ENCODE measurements at regions not wholly inside any gene's neighbourhood (a gene's known extent, or its start where the extent isn't known, plus 50 kb on each side); places are given as distances from the start of the nearest gene placed in this dataset.

GRCh38 chr18:29153091-29153490 is 976.2 kb upstream of the CDH2 start:
- no peak for ATAC-seq
- 63 to 79% methylated on average over 7 of the region's 7 CpGs for WGBS, 2 donors

GRCh38 chr18:29147944-29148343 is 971.0 kb upstream of the CDH2 start:
- intact Hi-C loops (cut with DNase I), result no loop called here
- WGBS, 2 donors, result 10 to 14% methylated on average over 2 of the region's 2 CpGs
- Histone ChIP-seq H3K36me3 (replicated peaks in 1 of 2; ENCODE audit: insufficient read depth in 1 of 2, low read depth in 2 of 2) (no peaks in the 10 kb centered on the region), H3K27ac (no peak overlapping the region), H3K4me1 (no peaks in the 10 kb centered on the region), H3K4me3 (no peak overlapping the region), H3K27me3 (no peaks in the 10 kb centered on the region), H3K9me3 (no peaks in the 10 kb centered on the region)
- TF ChIP-seq POLR2A (IDR thresholded peaks at IDR 0.05) (no peak), CTCF (IDR thresholded peaks at IDR 0.05) (no peak)
- DNase-seq, result no peak
- ATAC-seq, result no peak

More at GRCh38 chr18:29153091-29153490, 976.2 kb upstream of the CDH2 start:
- H3K36me3 ChIP-seq (replicated peaks in 1 of 2; ENCODE audit: insufficient read depth in 1 of 2, low read depth in 2 of 2), result no peaks in the 10 kb centered on the region
- no peak overlapping the region for H3K4me3 ChIP-seq
- DNase-seq, result no peak
- H3K27me3 ChIP-seq, result no peaks in the 10 kb centered on the region
- H3K27ac ChIP-seq, result no peak overlapping the region
- no peaks in the 10 kb centered on the region for H3K9me3 ChIP-seq
- intact Hi-C loops (cut with DNase I), result no loop called here
- TF ChIP-seq POLR2A (IDR thresholded peaks at IDR 0.05) (no peak), CTCF (IDR thresholded peaks at IDR 0.05) (no peak)
- no peaks in the 10 kb centered on the region for H3K4me1 ChIP-seq

- intact Hi-C loops (cut with DNase I), result no loop called here
- no peak for TF ChIP-seq CTCF (IDR thresholded peaks at IDR 0.05)
- Histone ChIP-seq H3K9me3 (no peaks in the 10 kb centered on the region), H3K27ac (no peak overlapping the region), H3K27me3 (no peaks in the 10 kb centered on the region), H3K36me3 (replicated peaks in 1 of 2; ENCODE audit: insufficient read depth in 1 of 2, low read depth in 2 of 2) (no peaks in the 10 kb centered on the region), H3K4me1 (no peaks in the 10 kb centered on the region), H3K4me3 (no peak overlapping the region)
- no peak for DNase-seq
- no peak for ATAC-seq
- 29 to 52% methylated on average over 4 of the region's 4 CpGs for WGBS, 2 donors
These were observed 969.1 kb upstream of the CDH2 start for GRCh38 chr18:29146068-29146467.

- DNase-seq, result no peak
- H3K4me3 ChIP-seq, result no peak overlapping the region
- no peak for TF ChIP-seq POLR2A (IDR thresholded peaks at IDR 0.05)
- TF ChIP-seq CTCF (IDR thresholded peaks at IDR 0.05), result no peak
- 53 to 63% methylated on average over 2 of the region's 2 CpGs for WGBS, 2 donors
- intact Hi-C loops (cut with DNase I), result no loop called here
- no peaks in the 10 kb centered on the region for H3K4me1 ChIP-seq
- no peak for ATAC-seq
- H3K36me3 ChIP-seq (replicated peaks in 1 of 2; ENCODE audit: insufficient read depth in 1 of 2, low read depth in 2 of 2), result no peaks in the 10 kb centered on the region
- no peaks in the 10 kb centered on the region for H3K27me3 ChIP-seq
- no peaks in the 10 kb centered on the region for H3K9me3 ChIP-seq
- no peak overlapping the region for H3K27ac ChIP-seq
These were observed 963.7 kb upstream of the CDH2 start for GRCh38 chr18:29140590-29140989.

- H3K4me1 ChIP-seq, result no peaks in the 10 kb centered on the region
- TF ChIP-seq CTCF (IDR thresholded peaks at IDR 0.05), result no peak
- no peak for TF ChIP-seq POLR2A (IDR thresholded peaks at IDR 0.05)
- no peaks in the 10 kb centered on the region for H3K9me3 ChIP-seq
- intact Hi-C loops (cut with DNase I), result no loop called here
- WGBS, 2 donors, result 74 to 78% methylated on average over 1 of the region's 1 CpG
- no peak overlapping the region for H3K4me3 ChIP-seq
- H3K27ac ChIP-seq, result no peak overlapping the region
- ATAC-seq, result no peak
- no peak for DNase-seq
- H3K27me3 ChIP-seq, result no peaks in the 10 kb centered on the region
- no peaks in the 10 kb centered on the region for H3K36me3 ChIP-seq (replicated peaks in 1 of 2; ENCODE audit: insufficient read depth in 1 of 2, low read depth in 2 of 2)
These were observed 961.0 kb upstream of the CDH2 start for GRCh38 chr18:29137773-29138495.

Data from body of pancreas (tissue), 4 donors.